A673 (cell line): ENCODE measurements at regions not wholly inside any gene's neighbourhood (a gene's known extent, or its start where the extent isn't known, plus 50 kb on each side); places are given as distances from the start of the nearest gene placed in this dataset.

Source experiments
- BruUV-seq: library from RNA; stranded (reverse); fragments of 400-500 nt; replicated peaks from 2 replicates; lab custom pipeline; 2021; lab: Mats Ljungman, UMichigan
- CTCF ChIA-PET: fragments of 300-600 bp; sonication (Branson Sonifier 250); formaldehyde crosslinking; loops from one replicate; lab custom pipeline; 2022; ENCODE audit warnings: antibody characterized with exemption; lab: Charles Lee
- POLR2A ChIA-PET: fragments of 300-600 bp; sonication (Branson Sonifier 250); formaldehyde crosslinking; loops from one replicate; lab custom pipeline; 2022; ENCODE audit warnings: antibody characterized with exemption; ENCODE audit not compliant: low non-redundant PET; lab: Charles Lee
- DNase-seq: peaks from one replicate; pipeline ENCODE4 v3.0.0-alpha.2; 2015; ENCODE audit warnings: low spot score
- H3K27ac ChIP-seq: fragments of 200-600 bp; sonication (generic); 2 replicates; pipeline ENCODE4 v1.5.1; 2016; ENCODE audit warnings: mixed run types, low read depth, mild to moderate bottlenecking, mixed read lengths, antibody characterized with exemption, low read length; ENCODE audit not compliant: poor library complexity, severe bottlenecking
- H3K27me3 ChIP-seq: fragments of 200-600 bp; sonication (generic); replicated peaks from 2 replicates; pipeline ENCODE4 v1.6.1; 2017; ENCODE audit warnings: mixed run types, low read depth, mild to moderate bottlenecking, mixed read lengths, antibody characterized with exemption, low read length; ENCODE audit not compliant: insufficient read depth, poor library complexity
- H3K36me3 ChIP-seq: fragments of 200-600 bp; sonication (generic); 2 replicates; pipeline ENCODE4 v1.6.1; 2016; ENCODE audit warnings: mixed run types, mild to moderate bottlenecking, mixed read lengths, antibody characterized with exemption, low read length; ENCODE audit not compliant: insufficient read depth, poor library complexity, severe bottlenecking
- H3K4me1 ChIP-seq: fragments of 200-600 bp; sonication (generic); 2 replicates; pipeline ENCODE4 v1.6.1; 2017; ENCODE audit warnings: mixed run types, mild to moderate bottlenecking, mixed read lengths, antibody characterized with exemption, low read length; ENCODE audit not compliant: insufficient read depth, poor library complexity, severe bottlenecking
- H3K4me3 ChIP-seq: fragments of 200-600 bp; sonication (generic); 2 replicates; pipeline ENCODE4 v1.5.1; 2016; ENCODE audit warnings: low read depth, mixed run types, mild to moderate bottlenecking, mixed read lengths, low read length; ENCODE audit not compliant: poor library complexity, severe bottlenecking
- H3K9me3 ChIP-seq: fragments of 200-600 bp; sonication (generic); 2 replicates; pipeline ENCODE4 v1.6.1; 2016; ENCODE audit warnings: mixed run types, low read depth, mild to moderate bottlenecking, mixed read lengths, antibody characterized with exemption, low read length; ENCODE audit not compliant: poor library complexity, severe bottlenecking
- EZH2 ChIP-seq: fragments of 200-600 bp; sonication (generic); IDR thresholded peaks from 2 replicates; pipeline ENCODE4 v1.6.1; 2017; ENCODE audit warnings: borderline replicate concordance, low read depth, mild to moderate bottlenecking, mixed read lengths, antibody characterized with exemption, low read length; ENCODE audit not compliant: poor library complexity, severe bottlenecking
- intact Hi-C: fragments of 100-400 bp; cut with micrococcal nuclease; formaldehyde crosslinking; loops from one replicate; pipeline ENCODE4 v1.10.0; 2022; ENCODE audit not compliant: unreplicated experiment
- TF ChIP-seq, protein P1 (sequence below): fragments of 300-800, 200-600 bp; sonication (generic); conservative IDR thresholded peaks from 2 replicates; pipeline ENCODE4 v1.5.1; 2017; ENCODE audit warnings: low read depth, mild to moderate bottlenecking, antibody characterized with exemption, low read length, moderate library complexity, mixed read lengths

DNA sequence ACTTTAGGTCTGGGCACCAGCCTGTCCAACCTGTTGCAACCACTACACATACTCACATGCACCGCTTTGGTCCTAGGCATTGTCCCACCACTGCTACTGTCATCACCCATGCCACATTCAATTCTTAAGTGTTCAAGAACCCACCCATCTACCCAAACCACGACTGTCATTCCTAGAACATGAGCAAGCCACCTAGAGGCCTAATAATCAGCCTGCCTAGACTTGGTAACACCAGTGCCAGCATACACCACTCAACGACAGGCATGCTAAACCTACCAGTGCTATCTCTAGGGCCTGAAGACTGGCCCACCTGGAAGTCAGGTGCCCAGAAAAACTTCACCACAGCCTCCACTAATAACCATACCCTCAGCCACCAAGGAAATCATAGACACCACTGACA lies 532.8 kb upstream of the DEPDC1 start:
- TF ChIP-seq EZH2, result no peak
- TF ChIP-seq, protein P1, sequence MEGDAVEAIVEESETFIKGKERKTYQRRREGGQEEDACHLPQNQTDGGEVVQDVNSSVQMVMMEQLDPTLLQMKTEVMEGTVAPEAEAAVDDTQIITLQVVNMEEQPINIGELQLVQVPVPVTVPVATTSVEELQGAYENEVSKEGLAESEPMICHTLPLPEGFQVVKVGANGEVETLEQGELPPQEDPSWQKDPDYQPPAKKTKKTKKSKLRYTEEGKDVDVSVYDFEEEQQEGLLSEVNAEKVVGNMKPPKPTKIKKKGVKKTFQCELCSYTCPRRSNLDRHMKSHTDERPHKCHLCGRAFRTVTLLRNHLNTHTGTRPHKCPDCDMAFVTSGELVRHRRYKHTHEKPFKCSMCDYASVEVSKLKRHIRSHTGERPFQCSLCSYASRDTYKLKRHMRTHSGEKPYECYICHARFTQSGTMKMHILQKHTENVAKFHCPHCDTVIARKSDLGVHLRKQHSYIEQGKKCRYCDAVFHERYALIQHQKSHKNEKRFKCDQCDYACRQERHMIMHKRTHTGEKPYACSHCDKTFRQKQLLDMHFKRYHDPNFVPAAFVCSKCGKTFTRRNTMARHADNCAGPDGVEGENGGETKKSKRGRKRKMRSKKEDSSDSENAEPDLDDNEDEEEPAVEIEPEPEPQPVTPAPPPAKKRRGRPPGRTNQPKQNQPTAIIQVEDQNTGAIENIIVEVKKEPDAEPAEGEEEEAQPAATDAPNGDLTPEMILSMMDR, result no peak
- intact Hi-C loops, result no loop called here
- ChIA-PET POLR2A (no interaction called here), CTCF (no interaction called here)
- no peak for DNase-seq
- Histone ChIP-seq H3K27me3 (no peaks in the 10 kb centered on the region), H3K4me1 (no peaks in the 10 kb centered on the region), H3K4me3 (no peak overlapping the region), H3K9me3 (peaks cover 3% of the 10 kb centered on the region), H3K27ac (no peak overlapping the region), H3K36me3 (no peaks in the 10 kb centered on the region)
- no TSS peak for BruUV-seq

DNA sequence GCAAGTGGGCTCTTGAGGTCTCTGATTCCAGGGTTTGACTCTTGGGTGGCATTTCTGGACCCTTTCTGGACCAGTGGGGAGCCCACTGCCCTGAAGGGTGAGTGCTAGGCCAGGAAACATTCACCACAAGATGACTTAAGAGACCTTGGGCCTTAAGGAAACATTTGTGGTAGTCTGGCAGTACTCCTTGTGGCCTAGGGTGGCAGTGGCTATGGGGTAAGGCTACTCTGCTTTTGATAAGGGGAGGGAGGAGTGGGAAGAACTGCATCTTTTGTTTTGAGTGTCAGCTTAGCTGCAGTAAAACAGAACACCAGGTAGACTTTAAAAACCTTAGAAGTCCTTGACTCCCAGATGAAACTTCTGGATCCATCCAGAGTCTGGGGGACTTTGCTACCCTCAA lies 529.3 kb upstream of the LRRC7 start:
- Histone ChIP-seq H3K9me3 (no peaks in the 10 kb centered on the region), H3K4me1 (no peaks in the 10 kb centered on the region), H3K4me3 (no peak overlapping the region), H3K36me3 (no peaks in the 10 kb centered on the region), H3K27me3 (no peaks in the 10 kb centered on the region), H3K27ac (no peak overlapping the region)
- ChIA-PET POLR2A (no interaction called here), CTCF (no interaction called here)
- BruUV-seq, result no TSS peak
- DNase-seq, result no peak
- intact Hi-C loops, result no loop called here
- TF ChIP-seq EZH2, result no peak
- TF ChIP-seq, protein P1, result no peak

DNA sequence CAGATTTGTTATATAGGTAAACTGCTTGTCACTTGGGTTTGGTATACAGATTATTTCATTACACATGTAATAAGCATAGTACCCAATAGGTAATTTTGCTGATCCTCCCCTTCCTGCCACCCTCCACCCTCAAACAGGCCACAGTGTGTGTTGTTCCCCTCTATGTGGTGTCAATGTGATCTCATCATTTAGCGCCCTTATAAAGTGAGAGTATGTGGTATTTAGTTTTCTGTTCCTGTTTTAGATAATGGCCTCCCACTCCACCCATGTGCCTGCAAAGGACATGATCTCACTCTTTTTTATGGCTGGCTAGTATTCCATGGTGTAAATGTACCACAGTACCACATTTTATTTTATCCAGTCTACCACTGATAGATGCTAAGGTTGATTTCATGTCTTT lies 522.1 kb upstream of the LRRC7 start:
- intact Hi-C loops, result no loop called here
- no peak overlapping the region for H3K27ac ChIP-seq
- no peaks in the 10 kb centered on the region for H3K9me3 ChIP-seq
- DNase-seq, result no peak
- no peak for TF ChIP-seq EZH2
- TF ChIP-seq, protein P1, result no peak
- H3K4me3 ChIP-seq, result no peak overlapping the region
- no peaks in the 10 kb centered on the region for H3K4me1 ChIP-seq
- POLR2A ChIA-PET, result no interaction called here
- BruUV-seq, result no TSS peak
- no peaks in the 10 kb centered on the region for H3K36me3 ChIP-seq
- no peaks in the 10 kb centered on the region for H3K27me3 ChIP-seq
- CTCF ChIA-PET, result no interaction called here
